SK-N-SH (cell line): ENCODE measurements at regions not wholly inside any gene's neighbourhood (a gene's known extent, or its start where the extent isn't known, plus 50 kb on each side); places are given as distances from the start of the nearest gene placed in this dataset.

Experiments used
- CTCF ChIA-PET: fragments of 300-600, 350-600 bp; formaldehyde crosslinking; extraction: SDS; loops from one replicate; lab custom pipeline; 2021; lab: Yijun Ruan, JAX
- POLR2A ChIA-PET: fragments of 350-600 bp; sonication (Branson Sonifier 250); formaldehyde crosslinking; extraction: SDS; loops from one replicate; lab custom pipeline; 2020; ENCODE audit warnings: antibody characterized with exemption, inconsistent platforms; lab: Yijun Ruan, JAX
- DNase-seq: peaks from one replicate; pipeline ENCODE4 v3.0.0; 2012
- H2AFZ ChIP-seq: fragments of 200-600 bp; sonication (generic); 2 replicates; pipeline ENCODE4 v1.8.1; 2016; ENCODE audit warnings: antibody characterized with exemption, mild to moderate bottlenecking, low read depth
- H3F3A ChIP-seq: fragments of 200-600 bp; sonication (generic); replicated peaks from 2 replicates; pipeline ENCODE3; 2016; ENCODE audit warnings: antibody characterized with exemption, mild to moderate bottlenecking; ENCODE audit not compliant: insufficient read depth
- H3K27ac ChIP-seq, 2 experiments: fragments of 200-500 bp in 1 of 2; fragments of 200-600 bp in 1 of 2; sonication (Bioruptor generic) in 1 of 2; sonication (generic), shearing (Covaris generic) in 1 of 2; 2 replicates each; pipeline versions ENCODE4 v1.5.1 to v1.6.1; 2014 to 2016; ENCODE audit warnings: low read depth in 2 of 2, inconsistent platforms in 1 of 2, low read length in 1 of 2, mild to moderate bottlenecking in 1 of 2, mixed read lengths in 1 of 2
- H3K27me3 ChIP-seq: fragments of 200-600 bp; sonication (generic), shearing (Covaris generic); 2 replicates; pipeline ENCODE4 v1.6.1; 2016; ENCODE audit warnings: mixed run types; ENCODE audit not compliant: insufficient read depth
- H3K36me3 ChIP-seq, 2 experiments: fragments of 200-500 bp in 1 of 2; fragments of 200-600 bp in 1 of 2; sonication (Bioruptor generic) in 1 of 2; sonication (generic) in 1 of 2; replicated peaks in 1 of 2; 2 replicates each; pipeline versions ENCODE3 to v1.5.1; 2014 to 2016; ENCODE audit warnings: low read length in 1 of 2, mild to moderate bottlenecking in 1 of 2; ENCODE audit not compliant: insufficient read depth in 2 of 2, control insufficient read depth in 1 of 2
- H3K4me1 ChIP-seq, 2 experiments: fragments of 200-500 bp in 1 of 2; fragments of 200-600 bp in 1 of 2; sonication (Bioruptor generic) in 1 of 2; sonication (generic), shearing (Covaris generic) in 1 of 2; 2 replicates each; pipeline versions ENCODE4 v1.5.1 to v1.6.1; 2014 to 2016; ENCODE audit warnings: low read depth in 1 of 2, low read length in 1 of 2, mixed run types in 1 of 2; ENCODE audit not compliant: insufficient read depth in 2 of 2, control insufficient read depth in 1 of 2
- H3K4me2 ChIP-seq: fragments of 200-600 bp; sonication (generic), shearing (Covaris generic); 2 replicates; pipeline ENCODE4 v1.6.1; 2017; ENCODE audit warnings: mixed run types
- H3K4me3 ChIP-seq, 2 experiments: fragments of 200-500 bp in 1 of 2; fragments of 200-600 bp in 1 of 2; sonication (Bioruptor generic) in 1 of 2; sonication (generic), shearing (Covaris generic) in 1 of 2; 2 replicates each; pipeline versions ENCODE4 v1.5.1 to v1.8.1; 2014 to 2016; ENCODE audit warnings: low read depth in 2 of 2, inconsistent platforms in 1 of 2, low read length in 1 of 2, mild to moderate bottlenecking in 1 of 2, mixed read lengths in 1 of 2, moderate library complexity in 1 of 2
- H3K79me2 ChIP-seq: fragments of 200-600 bp; sonication (generic); 2 replicates; pipeline ENCODE4 v1.8.1; 2017; ENCODE audit warnings: mild to moderate bottlenecking; ENCODE audit not compliant: insufficient read depth
- H3K9ac ChIP-seq: fragments of 200-600 bp; sonication (generic); 2 replicates; pipeline ENCODE4 v1.6.1; 2017; ENCODE audit warnings: mixed run types
- H3K9me2 ChIP-seq: fragments of 200-600 bp; sonication (generic); 2 replicates; pipeline ENCODE4 v1.6.1; 2017; ENCODE audit warnings: mixed run types
- H3K9me3 ChIP-seq: fragments of 200-600 bp; sonication (generic); 2 replicates; pipeline ENCODE4 v1.6.1; 2017; ENCODE audit warnings: mixed run types, mild to moderate bottlenecking, moderate library complexity
- H4K20me1 ChIP-seq: fragments of 200-600 bp; sonication (generic); 2 replicates; pipeline ENCODE4 v1.6.1; 2017; ENCODE audit warnings: mild to moderate bottlenecking, mixed run types; ENCODE audit not compliant: insufficient read depth
- ELF1 ChIP-seq: IDR thresholded peaks from 2 replicates; pipeline ENCODE4 v1.4.0; 2012
- EP300 ChIP-seq, 2 experiments: IDR thresholded peaks; 2 replicates each; pipeline versions ENCODE4 v1.4.0 to v1.6.1; 2012; ENCODE audit warnings: borderline replicate concordance in 1 of 2, low read depth in 1 of 2, low read length in 1 of 2
- EZH2phosphoT487 ChIP-seq: fragments of 200-600 bp; sonication (generic); IDR thresholded peaks from 2 replicates; pipeline ENCODE4 v1.6.1; 2017; ENCODE audit warnings: low read depth, mixed run types, mild to moderate bottlenecking, antibody characterized with exemption, moderate library complexity, borderline replicate concordance
- FOSL2 ChIP-seq: IDR thresholded peaks from 2 replicates; pipeline ENCODE4 v1.4.0; 2012; ENCODE audit warnings: low read depth, mild to moderate bottlenecking, moderate library complexity, borderline replicate concordance
- NFIC ChIP-seq: IDR thresholded peaks from 2 replicates; pipeline ENCODE4 v1.4.0; 2012; ENCODE audit warnings: borderline replicate concordance
- RAD21 ChIP-seq: IDR thresholded peaks from 2 replicates; pipeline ENCODE4 v1.6.1; 2012; ENCODE audit warnings: mild to moderate bottlenecking, low read length
- REST ChIP-seq: IDR thresholded peaks from 2 replicates; pipeline ENCODE4 v1.6.1; 2012; ENCODE audit warnings: mild to moderate bottlenecking, low read depth, low read length, moderate library complexity
- RFX5 ChIP-seq: IDR thresholded peaks from 2 replicates; pipeline ENCODE4 v1.6.1; 2012; ENCODE audit warnings: mild to moderate bottlenecking, improper control_type of control experiment, low read length
- RXRA ChIP-seq: IDR thresholded peaks from 2 replicates; pipeline ENCODE4 v1.4.0; 2012; ENCODE audit warnings: low read depth, mild to moderate bottlenecking, borderline replicate concordance
- SIN3A ChIP-seq: IDR thresholded peaks from 2 replicates; pipeline ENCODE4 v1.6.1; 2012; ENCODE audit warnings: low read depth, mild to moderate bottlenecking, low read length, moderate library complexity, borderline replicate concordance
- SMC3 ChIP-seq: IDR thresholded peaks from 2 replicates; pipeline ENCODE4 v1.6.1; 2012; ENCODE audit warnings: low read depth, low read length, improper control_type of control experiment
- TAF1 ChIP-seq: IDR thresholded peaks from 2 replicates; pipeline ENCODE4 v1.6.1; 2012; ENCODE audit warnings: low read depth, mild to moderate bottlenecking, low read length, moderate library complexity, borderline replicate concordance
- TCF12 ChIP-seq: IDR thresholded peaks from 2 replicates; pipeline ENCODE4 v1.4.0; 2012
- YY1 ChIP-seq: IDR thresholded peaks from 2 replicates; pipeline ENCODE4 v1.4.0; 2012; ENCODE audit warnings: low read depth, mild to moderate bottlenecking
- WGBS: methylation state at CpG from one replicate; pipeline ENCODE4 v1.1.6; 2017; ENCODE audit warnings: low lambda C conversion rate; 5-methylcytosine and 5-hydroxymethylcytosine counted together
- TF ChIP-seq, protein P1 (sequence below): fragments of 200-600 bp; sonication (generic); IDR thresholded peaks from 2 replicates; pipeline ENCODE4 v1.6.1; 2017; ENCODE audit warnings: antibody characterized with exemption, mild to moderate bottlenecking, moderate library complexity
- TF ChIP-seq, protein P2 (sequence below): IDR thresholded peaks from 2 replicates; pipeline ENCODE4 v1.4.0; 2012; ENCODE audit warnings: low read depth

GRCh38 chr7:85573346-85573745 lies 386.5 kb upstream of the SEMA3D start:
- Histone ChIP-seq H3K9me2 (no peaks in the 10 kb centered on the region; the same call in 1 of the 2 replicates), H3K4me3 (no peak overlapping the region), H3K79me2 (no peaks in the 10 kb centered on the region), H4K20me1 (no peaks in the 10 kb centered on the region), H2AFZ (peak overlapping the region; percentile 12; the same call in 1 of the 2 replicates), H3K4me2 (no peak overlapping the region), H3K27me3 (no peaks in the 10 kb centered on the region), H3K36me3 (no peaks in the 10 kb centered on the region), H3K9ac (no peak overlapping the region), H3F3A (no peaks in the 10 kb centered on the region), H3K9me3 (no peaks in the 10 kb centered on the region; the same call in 1 of the 2 replicates), H3K4me1 (no peaks in the 10 kb centered on the region), H3K27ac (no peak overlapping the region)
- TF ChIP-seq YY1 (no peak), EP300 (IDR thresholded peaks at IDR 0.05; ENCODE audit: borderline replicate concordance in 1 of 2, low read depth in 1 of 2, low read length in 1 of 2) (no peak), SIN3A (no peak), TAF1 (no peak), RAD21 (no peak), REST (no peak), TCF12 (no peak), NFIC (no peak), SMC3 (no peak)
- TF ChIP-seq, protein P1, sequence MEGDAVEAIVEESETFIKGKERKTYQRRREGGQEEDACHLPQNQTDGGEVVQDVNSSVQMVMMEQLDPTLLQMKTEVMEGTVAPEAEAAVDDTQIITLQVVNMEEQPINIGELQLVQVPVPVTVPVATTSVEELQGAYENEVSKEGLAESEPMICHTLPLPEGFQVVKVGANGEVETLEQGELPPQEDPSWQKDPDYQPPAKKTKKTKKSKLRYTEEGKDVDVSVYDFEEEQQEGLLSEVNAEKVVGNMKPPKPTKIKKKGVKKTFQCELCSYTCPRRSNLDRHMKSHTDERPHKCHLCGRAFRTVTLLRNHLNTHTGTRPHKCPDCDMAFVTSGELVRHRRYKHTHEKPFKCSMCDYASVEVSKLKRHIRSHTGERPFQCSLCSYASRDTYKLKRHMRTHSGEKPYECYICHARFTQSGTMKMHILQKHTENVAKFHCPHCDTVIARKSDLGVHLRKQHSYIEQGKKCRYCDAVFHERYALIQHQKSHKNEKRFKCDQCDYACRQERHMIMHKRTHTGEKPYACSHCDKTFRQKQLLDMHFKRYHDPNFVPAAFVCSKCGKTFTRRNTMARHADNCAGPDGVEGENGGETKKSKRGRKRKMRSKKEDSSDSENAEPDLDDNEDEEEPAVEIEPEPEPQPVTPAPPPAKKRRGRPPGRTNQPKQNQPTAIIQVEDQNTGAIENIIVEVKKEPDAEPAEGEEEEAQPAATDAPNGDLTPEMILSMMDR: no peak
- POLR2A ChIA-PET: no interaction called here
- CTCF ChIA-PET: interaction anchor here (0.9 to 1.7 kb wide), 2 partner anchors 24 to 532 kb away, joined by 3 to 8 read pairs; no protein-coding TSS in a partner anchor
- DNase-seq: no peak
- 78% methylated on average over 3 of the region's 3 CpGs for WGBS

GRCh38 chr7:85570898-85571297 lies 384.0 kb upstream of the SEMA3D start:
- POLR2A ChIA-PET: no interaction called here
- Histone ChIP-seq H3K27ac (no peak overlapping the region), H3K4me3 (no peak overlapping the region), H3K79me2 (no peaks in the 10 kb centered on the region), H2AFZ (no peak overlapping the region; the same call in 1 of the 2 replicates), H3K36me3 (no peaks in the 10 kb centered on the region), H3K9me2 (no peaks in the 10 kb centered on the region), H3K9me3 (no peaks in the 10 kb centered on the region; the same call in 1 of the 2 replicates), H3K9ac (no peak overlapping the region)
- TF ChIP-seq TCF12: no peak
- no peak for TF ChIP-seq ELF1
- TF ChIP-seq EZH2phosphoT487: no peak
- TF ChIP-seq TAF1: no peak
- no peak for TF ChIP-seq RFX5
- TF ChIP-seq, protein P2, sequence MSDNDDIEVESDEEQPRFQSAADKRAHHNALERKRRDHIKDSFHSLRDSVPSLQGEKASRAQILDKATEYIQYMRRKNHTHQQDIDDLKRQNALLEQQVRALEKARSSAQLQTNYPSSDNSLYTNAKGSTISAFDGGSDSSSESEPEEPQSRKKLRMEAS: no peak
- no peak for TF ChIP-seq RXRA
- no peak for TF ChIP-seq REST
- no peak for TF ChIP-seq FOSL2
- TF ChIP-seq, all 33 proteins: peak for 0
- H3K27me3 ChIP-seq: no peaks in the 10 kb centered on the region
- H3F3A ChIP-seq: no peaks in the 10 kb centered on the region
- H3K4me2 ChIP-seq: no peak overlapping the region
- no peaks in the 10 kb centered on the region for H3K4me1 ChIP-seq
- no peaks in the 10 kb centered on the region for H4K20me1 ChIP-seq
- DNase-seq: no peak
- WGBS: 38% methylated on average over 1 of the region's 1 CpG
- CTCF ChIA-PET: interaction anchor here (0.9 kb wide), 1 partner anchor 384 kb away, joined by 4 read pairs; the partner anchor contains the start of gene SEMA3D
